HG02798 (cell line): ENCODE measurements at regions not wholly inside any gene's neighbourhood (a gene's known extent, or its start where the extent isn't known, plus 50 kb on each side); places are given as distances from the start of the nearest gene placed in this dataset.
A peak's percentile ranks its signal among the peaks of the same experiment; 100 is the strongest.

ENCODE experiments used
- ATAC-seq: cut with Tn5 transposase; IDR thresholded peaks from one replicate; pipeline ENCODE4 v1.9.1; 2021; ENCODE audit warnings: mild to moderate bottlenecking; ENCODE audit not compliant: unreplicated experiment, poor library complexity

- ATAC-seq: peak; percentile 40
Measured at GRCh38 chr13:80399340-80400163, 58.6 kb upstream of the SPRY2 start.
